Retina (tissue), 1 donor: ENCODE measurements at regions not wholly inside any gene's neighbourhood (a gene's known extent, or its start where the extent isn't known, plus 50 kb on each side); places are given as distances from the start of the nearest gene placed in this dataset.

Source experiments
- DNase-seq: peaks from one replicate; pipeline ENCODE4 v3.0.0-alpha.2; 2016

GRCh38 chr5:58145397-58145934 lies 314.4 kb downstream of the PLK2 start:
- no peak for DNase-seq

- no peak for DNase-seq
These were observed 316.2 kb downstream of the PLK2 start for GRCh38 chr5:58143727-58144126.

- DNase-seq: no peak
These were observed 316.7 kb downstream of the PLK2 start for GRCh38 chr5:58143181-58143580.

- no peak for DNase-seq
These were observed 321.1 kb downstream of the PLK2 start for GRCh38 chr5:58138791-58139190.

- peak; percentile 13 for DNase-seq
These were observed 323.5 kb downstream of the PLK2 start for GRCh38 chr5:58136406-58136805.

- DNase-seq: no peak
These were observed 324.1 kb downstream of the PLK2 start for GRCh38 chr5:58135571-58136335.

- DNase-seq: peak; percentile 36
These were observed 326.1 kb downstream of the PLK2 start for GRCh38 chr5:58133631-58134296.

- no peak for DNase-seq
These were observed 326.7 kb downstream of the PLK2 start for GRCh38 chr5:58133216-58133615.

- DNase-seq: no peak
These were observed 332.3 kb downstream of the PLK2 start for GRCh38 chr5:58127255-58128220.

- DNase-seq: no peak
These were observed 336.4 kb downstream of the PLK2 start for GRCh38 chr5:58123501-58123900.

- peak; percentile 40 for DNase-seq
These were observed 337.0 kb downstream of the PLK2 start for GRCh38 chr5:58122848-58123392.

GRCh38 chr5:58122157-58122556 lies 337.7 kb downstream of the PLK2 start:
- DNase-seq: peak; percentile 77

- DNase-seq: no peak
These were observed 338.5 kb downstream of the PLK2 start for GRCh38 chr5:58121391-58121790.

GRCh38 chr5:58117542-58117941 lies 342.3 kb downstream of the PLK2 start:
- no peak for DNase-seq

- DNase-seq: no peak
These were observed 343.5 kb downstream of the PLK2 start for GRCh38 chr5:58116346-58116745.

- DNase-seq: no peak
These were observed 344.1 kb downstream of the PLK2 start for GRCh38 chr5:58115811-58116210.

- no peak for DNase-seq
These were observed 345.6 kb downstream of the PLK2 start for GRCh38 chr5:58114324-58114723.

- no peak for DNase-seq
These were observed 346.7 kb downstream of the PLK2 start for GRCh38 chr5:58113172-58113571.

- DNase-seq: no peak
These were observed 351.4 kb downstream of the PLK2 start for GRCh38 chr5:58108511-58108910.

- DNase-seq: peak; percentile 12
These were observed 352.2 kb downstream of the PLK2 start for GRCh38 chr5:58107704-58108103.

GRCh38 chr5:58106754-58107410 lies 353.0 kb downstream of the PLK2 start:
- DNase-seq: no peak

GRCh38 chr5:58105836-58106235 lies 354.1 kb downstream of the PLK2 start:
- no peak for DNase-seq
